Mesendoderm (in vitro differentiated cells): ENCODE measurements at regions not wholly inside any gene's neighbourhood (a gene's known extent, or its start where the extent isn't known, plus 50 kb on each side); places are given as distances from the start of the nearest gene placed in this dataset.

Source experiments
- DNase-seq: peaks from one replicate; pipeline ENCODE4 v3.0.0; 2013
- H2AK5ac ChIP-seq: 2 replicates; pipeline ENCODE4 v1.6.1; 2013; ENCODE audit warnings: low read length, inconsistent platforms
- H2BK120ac ChIP-seq: 2 replicates; pipeline ENCODE4 v1.6.1; 2013; ENCODE audit warnings: low read depth, mild to moderate bottlenecking, low read length, moderate library complexity, mixed read lengths
- H2BK15ac ChIP-seq: replicated peaks from 2 replicates; pipeline ENCODE4 v1.6.1; 2013; ENCODE audit warnings: low read depth, mild to moderate bottlenecking, moderate library complexity
- H2BK5ac ChIP-seq: 2 replicates; pipeline ENCODE4 v1.6.1; 2013; ENCODE audit warnings: low read length, inconsistent platforms
- H3K18ac ChIP-seq: 2 replicates; pipeline ENCODE4 v1.6.1; 2013; ENCODE audit warnings: mild to moderate bottlenecking, low read length, mixed read lengths
- H3K23ac ChIP-seq: one replicate; pipeline ENCODE4 v1.6.1; 2013; ENCODE audit warnings: low read length
- H3K27ac ChIP-seq: 2 replicates; pipeline ENCODE4 v1.5.1; 2013; ENCODE audit warnings: low read depth, mild to moderate bottlenecking, inconsistent platforms, low read length, moderate library complexity
- H3K27me3 ChIP-seq: 2 replicates; pipeline ENCODE4 v1.6.1; 2013; ENCODE audit warnings: low read length, control low read depth, mild to moderate bottlenecking, inconsistent platforms; ENCODE audit not compliant: insufficient read depth, poor library complexity
- H3K36me3 ChIP-seq: 2 replicates; pipeline ENCODE4 v1.6.1; 2013; ENCODE audit warnings: low read length, inconsistent platforms; ENCODE audit not compliant: control insufficient read depth, insufficient read depth
- H3K4ac ChIP-seq: one replicate; pipeline ENCODE4 v1.6.1; 2013; ENCODE audit warnings: low read depth, mild to moderate bottlenecking, low read length, moderate library complexity
- H3K4me1 ChIP-seq: 2 replicates; pipeline ENCODE4 v1.6.1; 2013; ENCODE audit warnings: low read depth, low read length, inconsistent platforms; ENCODE audit not compliant: control insufficient read depth
- H3K4me2 ChIP-seq: 2 replicates; pipeline ENCODE4 v1.6.1; 2013; ENCODE audit warnings: low read length
- H3K4me3 ChIP-seq: 2 replicates; pipeline ENCODE4 v1.5.1; 2013; ENCODE audit warnings: mild to moderate bottlenecking, low read length
- H3K56ac ChIP-seq: one replicate; pipeline ENCODE4 v1.6.1; 2013; ENCODE audit warnings: low read length
- H3K79me1 ChIP-seq: 2 replicates; pipeline ENCODE4 v1.6.1; 2013; ENCODE audit warnings: low read length, inconsistent platforms
- H3K79me2 ChIP-seq: 2 replicates; pipeline ENCODE4 v1.6.1; 2013; ENCODE audit warnings: mild to moderate bottlenecking, low read length; ENCODE audit not compliant: control insufficient read depth, insufficient read depth
- H3K9ac ChIP-seq: 2 replicates; pipeline ENCODE4 v1.6.1; 2013; ENCODE audit warnings: low read length, inconsistent platforms
- H4K5ac ChIP-seq: one replicate; pipeline ENCODE4 v1.6.1; 2013; ENCODE audit warnings: low read length
- H4K8ac ChIP-seq: one replicate; pipeline ENCODE4 v1.6.1; 2013; ENCODE audit warnings: low read depth, mild to moderate bottlenecking, control low read depth, low read length, moderate library complexity
- WGBS: extraction: QIAGEN DNeasy Blood & Tissue Kit; methylation state at CpG from one replicate; pipeline ENCODE4 v1.1.7; 2013; ENCODE audit warnings: low lambda C conversion rate, missing lambda C conversion rate; ENCODE audit not compliant: insufficient coverage; ENCODE audit errors: extremely low coverage; 5-methylcytosine and 5-hydroxymethylcytosine counted together

- H4K5ac ChIP-seq: no peak overlapping the region
- no peak overlapping the region for H2BK5ac ChIP-seq
- no peak overlapping the region for H2BK120ac ChIP-seq
- no peak overlapping the region for H4K8ac ChIP-seq
- DNase-seq: peak; percentile 19
- no peak overlapping the region for H3K4me3 ChIP-seq
- no peak overlapping the region for H3K23ac ChIP-seq
- no peak overlapping the region for H3K56ac ChIP-seq
- no peak overlapping the region for H3K4me2 ChIP-seq
- H2AK5ac ChIP-seq: no peak overlapping the region
- H3K18ac ChIP-seq: no peak overlapping the region
- whole genome bisulfite sequencing: no CpG with 5 or more reads among the region's 4 CpGs
- no peak overlapping the region for H3K9ac ChIP-seq
- no peak overlapping the region for H3K4ac ChIP-seq
- H3K27ac ChIP-seq: no peak overlapping the region
- no peaks in the 10 kb centered on the region for H3K79me1 ChIP-seq
- no peaks in the 10 kb centered on the region for H3K27me3 ChIP-seq
- no peak overlapping the region for H2BK15ac ChIP-seq
- H3K4me1 ChIP-seq: peaks cover 5% of the 10 kb centered on the region
- no peaks in the 10 kb centered on the region for H3K79me2 ChIP-seq
- H3K36me3 ChIP-seq: no peaks in the 10 kb centered on the region
Observed at GRCh38 chr2:147094077-147094476, 750.8 kb upstream of the ACVR2A start.

DNA sequence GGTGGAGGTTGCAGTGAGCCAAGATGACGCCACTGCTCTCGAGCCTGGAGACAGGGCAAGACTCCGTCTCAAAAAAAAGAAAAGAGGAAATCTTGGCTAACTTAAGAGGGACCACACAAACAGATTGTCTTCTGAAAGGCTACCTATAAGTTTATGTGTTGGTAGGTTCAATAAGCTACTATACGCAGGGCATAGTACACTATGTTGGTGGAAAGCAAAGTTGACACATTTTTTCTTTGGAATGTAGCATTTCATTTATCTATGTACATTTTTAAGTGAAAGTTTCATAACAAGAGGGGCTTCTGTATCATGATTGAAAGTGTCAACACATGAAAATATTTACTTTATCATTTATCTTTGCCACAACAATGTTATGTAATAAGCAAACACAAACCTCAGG lies 752.6 kb upstream of the ACVR2A start:
- no peak overlapping the region for H3K18ac ChIP-seq
- H3K9ac ChIP-seq: no peak overlapping the region
- no peak overlapping the region for H4K5ac ChIP-seq
- H3K4me2 ChIP-seq: no peak overlapping the region
- no peak overlapping the region for H2AK5ac ChIP-seq
- H2BK5ac ChIP-seq: no peak overlapping the region
- H3K79me1 ChIP-seq: no peaks in the 10 kb centered on the region
- H3K4me1 ChIP-seq: peaks cover 5% of the 10 kb centered on the region
- no peak overlapping the region for H3K23ac ChIP-seq
- H3K27me3 ChIP-seq: no peaks in the 10 kb centered on the region
- no peak overlapping the region for H4K8ac ChIP-seq
- no peak overlapping the region for H2BK15ac ChIP-seq
- no peak overlapping the region for H3K4me3 ChIP-seq
- H3K4ac ChIP-seq: no peak overlapping the region
- H3K36me3 ChIP-seq: no peaks in the 10 kb centered on the region
- H2BK120ac ChIP-seq: no peak overlapping the region
- no peak for DNase-seq
- H3K56ac ChIP-seq: no peak overlapping the region
- no peaks in the 10 kb centered on the region for H3K79me2 ChIP-seq
- no peak overlapping the region for H3K27ac ChIP-seq
- WGBS: no CpG with 5 or more reads among the region's 4 CpGs

DNA sequence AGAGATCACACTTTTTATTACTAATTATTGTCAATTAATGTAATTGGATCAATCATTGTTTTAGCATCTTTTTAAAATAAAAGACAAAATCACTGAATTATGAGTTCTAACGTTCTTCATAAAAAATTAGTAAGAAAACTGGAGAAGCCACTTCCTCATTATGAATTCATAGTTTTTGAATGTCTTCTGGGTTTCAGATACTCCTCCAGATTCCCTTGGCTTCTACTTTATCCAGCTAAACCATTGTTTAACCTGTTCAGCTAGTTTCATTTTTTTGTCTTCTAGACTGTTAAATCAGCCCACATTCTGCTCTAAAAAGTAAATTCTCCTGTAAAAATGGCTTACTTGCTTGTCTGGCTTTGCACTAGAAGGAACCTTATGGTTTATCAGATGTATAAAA lies 753.4 kb upstream of the ACVR2A start:
- Histone ChIP-seq H3K27ac (no peak overlapping the region), H3K4me2 (no peak overlapping the region), H3K56ac (no peak overlapping the region), H2BK120ac (no peak overlapping the region), H3K9ac (no peak overlapping the region), H3K36me3 (no peaks in the 10 kb centered on the region), H3K27me3 (no peaks in the 10 kb centered on the region), H3K79me2 (no peaks in the 10 kb centered on the region), H2BK15ac (no peak overlapping the region), H4K5ac (no peak overlapping the region), H3K23ac (no peak overlapping the region), H2AK5ac (no peak overlapping the region), H3K4me3 (no peak overlapping the region), H3K79me1 (no peaks in the 10 kb centered on the region), H3K18ac (no peak overlapping the region), H3K4ac (no peak overlapping the region), H4K8ac (no peak overlapping the region), H2BK5ac (no peak overlapping the region), H3K4me1 (peaks cover 5% of the 10 kb centered on the region)
- WGBS: no CpG with 5 or more reads among the region's 1 CpG
- no peak for DNase-seq

GRCh38 chr2:147088871-147089270 lies 756.0 kb upstream of the ACVR2A start:
- Histone ChIP-seq H3K79me2 (no peaks in the 10 kb centered on the region), H3K4ac (no peak overlapping the region), H3K4me3 (no peak overlapping the region), H4K5ac (no peak overlapping the region), H2BK15ac (no peak overlapping the region), H3K23ac (no peak overlapping the region), H4K8ac (no peak overlapping the region), H3K36me3 (no peaks in the 10 kb centered on the region), H2AK5ac (no peak overlapping the region), H3K79me1 (no peaks in the 10 kb centered on the region), H3K9ac (no peak overlapping the region), H3K56ac (no peak overlapping the region), H3K18ac (no peak overlapping the region), H3K4me2 (no peak overlapping the region), H2BK5ac (no peak overlapping the region), H3K4me1 (no peaks in the 10 kb centered on the region), H2BK120ac (no peak overlapping the region), H3K27me3 (no peaks in the 10 kb centered on the region), H3K27ac (no peak overlapping the region)
- no CpG with 5 or more reads among the region's 2 CpGs for WGBS
- no peak for DNase-seq

DNA sequence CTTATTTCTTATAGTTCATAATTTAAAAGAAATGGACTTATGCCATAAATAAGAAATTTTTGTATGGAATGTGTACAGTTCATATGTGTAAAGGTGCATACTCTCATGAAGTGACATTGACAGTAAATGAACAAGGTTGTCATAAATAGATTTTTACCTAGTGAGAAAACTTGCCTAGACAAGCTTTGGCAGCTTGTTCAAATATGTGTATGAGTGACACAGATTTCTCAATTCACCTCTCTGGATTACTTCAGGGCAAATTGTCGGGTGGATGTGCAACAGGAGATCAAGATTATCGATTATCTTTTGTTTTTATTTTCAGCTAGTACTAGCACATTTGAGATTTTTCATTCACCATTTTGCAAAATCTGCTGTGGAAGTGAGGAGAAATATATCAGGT lies 758.1 kb upstream of the ACVR2A start:
- H3K4me1 ChIP-seq: no peaks in the 10 kb centered on the region
- H3K4me3 ChIP-seq: no peak overlapping the region
- no peak for DNase-seq
- H3K23ac ChIP-seq: no peak overlapping the region
- no peak overlapping the region for H4K5ac ChIP-seq
- no peak overlapping the region for H3K9ac ChIP-seq
- no peak overlapping the region for H2BK5ac ChIP-seq
- H3K79me2 ChIP-seq: no peaks in the 10 kb centered on the region
- no peak overlapping the region for H3K56ac ChIP-seq
- H3K27ac ChIP-seq: no peak overlapping the region
- H3K27me3 ChIP-seq: no peaks in the 10 kb centered on the region
- H3K4ac ChIP-seq: no peak overlapping the region
- H2BK120ac ChIP-seq: no peak overlapping the region
- H3K79me1 ChIP-seq: no peaks in the 10 kb centered on the region
- H4K8ac ChIP-seq: no peak overlapping the region
- no peak overlapping the region for H2AK5ac ChIP-seq
- H3K18ac ChIP-seq: no peak overlapping the region
- H3K4me2 ChIP-seq: no peak overlapping the region
- H3K36me3 ChIP-seq: no peaks in the 10 kb centered on the region
- no CpG with 5 or more reads among the region's 2 CpGs for WGBS
- H2BK15ac ChIP-seq: no peak overlapping the region

DNA sequence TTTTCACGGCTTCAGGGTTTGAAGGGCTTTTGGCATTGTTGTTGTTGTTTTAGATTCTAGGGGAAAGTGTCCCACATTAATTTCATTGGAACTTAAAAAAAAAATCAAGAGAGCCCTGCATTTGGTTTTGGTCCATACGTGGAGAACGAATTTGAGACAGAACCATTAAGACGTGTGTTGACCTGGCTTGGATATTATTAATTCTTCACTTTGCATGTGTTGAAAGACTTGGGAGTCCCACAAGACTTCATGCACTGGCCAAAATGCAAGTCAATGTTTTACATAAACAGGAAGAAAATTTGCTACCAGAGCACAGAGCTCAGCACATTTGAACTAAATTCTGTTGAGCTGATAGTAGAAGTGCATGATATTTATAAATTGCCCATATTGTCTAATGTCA lies 761.2 kb upstream of the ACVR2A start:
- Histone ChIP-seq H3K27me3 (no peaks in the 10 kb centered on the region), H3K18ac (no peak overlapping the region), H3K23ac (no peak overlapping the region), H3K36me3 (no peaks in the 10 kb centered on the region), H2BK5ac (no peak overlapping the region), H2BK120ac (no peak overlapping the region), H2AK5ac (no peak overlapping the region), H3K4me2 (no peak overlapping the region), H3K4ac (no peak overlapping the region), H3K27ac (no peak overlapping the region), H3K9ac (no peak overlapping the region), H2BK15ac (no peak overlapping the region), H4K8ac (no peak overlapping the region), H3K4me1 (no peaks in the 10 kb centered on the region), H4K5ac (no peak overlapping the region), H3K79me1 (no peaks in the 10 kb centered on the region), H3K4me3 (no peak overlapping the region), H3K79me2 (no peaks in the 10 kb centered on the region), H3K56ac (no peak overlapping the region)
- no peak for DNase-seq
- WGBS: no CpG with 5 or more reads among the region's 4 CpGs
